AG09319 (cell line): ENCODE measurements at regions not wholly inside any gene's neighbourhood (a gene's known extent, or its start where the extent isn't known, plus 50 kb on each side); places are given as distances from the start of the nearest gene placed in this dataset.

Experiments
- DNase-seq: peaks from one replicate; pipeline ENCODE4 v3.0.0-alpha.2; 2010; ENCODE audit warnings: low read depth; ENCODE audit errors: extremely low read depth
- TF ChIP-seq, protein P1 (sequence below): IDR thresholded peaks from 2 replicates; pipeline ENCODE4 v1.5.1; 2011; ENCODE audit warnings: low read depth, mild to moderate bottlenecking, inconsistent platforms, low read length, moderate library complexity

- TF ChIP-seq, protein P1, sequence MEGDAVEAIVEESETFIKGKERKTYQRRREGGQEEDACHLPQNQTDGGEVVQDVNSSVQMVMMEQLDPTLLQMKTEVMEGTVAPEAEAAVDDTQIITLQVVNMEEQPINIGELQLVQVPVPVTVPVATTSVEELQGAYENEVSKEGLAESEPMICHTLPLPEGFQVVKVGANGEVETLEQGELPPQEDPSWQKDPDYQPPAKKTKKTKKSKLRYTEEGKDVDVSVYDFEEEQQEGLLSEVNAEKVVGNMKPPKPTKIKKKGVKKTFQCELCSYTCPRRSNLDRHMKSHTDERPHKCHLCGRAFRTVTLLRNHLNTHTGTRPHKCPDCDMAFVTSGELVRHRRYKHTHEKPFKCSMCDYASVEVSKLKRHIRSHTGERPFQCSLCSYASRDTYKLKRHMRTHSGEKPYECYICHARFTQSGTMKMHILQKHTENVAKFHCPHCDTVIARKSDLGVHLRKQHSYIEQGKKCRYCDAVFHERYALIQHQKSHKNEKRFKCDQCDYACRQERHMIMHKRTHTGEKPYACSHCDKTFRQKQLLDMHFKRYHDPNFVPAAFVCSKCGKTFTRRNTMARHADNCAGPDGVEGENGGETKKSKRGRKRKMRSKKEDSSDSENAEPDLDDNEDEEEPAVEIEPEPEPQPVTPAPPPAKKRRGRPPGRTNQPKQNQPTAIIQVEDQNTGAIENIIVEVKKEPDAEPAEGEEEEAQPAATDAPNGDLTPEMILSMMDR, result no peak
- DNase-seq, result no peak
Measured at GRCh38 chr5:108678091-108678490, 69.6 kb upstream of the FER start.

GRCh38 chr5:108675736-108676135 is 72.0 kb upstream of the FER start:
- TF ChIP-seq, protein P1, result no peak
- no peak for DNase-seq

GRCh38 chr5:108672639-108673038 is 75.1 kb upstream of the FER start:
- TF ChIP-seq, protein P1, result no peak
- no peak for DNase-seq

- DNase-seq, result no peak
- TF ChIP-seq, protein P1, result no peak
Measured at GRCh38 chr5:108670591-108671289, 77.0 kb upstream of the FER start.

GRCh38 chr5:108669462-108669861 is 78.2 kb upstream of the FER start:
- TF ChIP-seq, protein P1, result no peak

DNA sequence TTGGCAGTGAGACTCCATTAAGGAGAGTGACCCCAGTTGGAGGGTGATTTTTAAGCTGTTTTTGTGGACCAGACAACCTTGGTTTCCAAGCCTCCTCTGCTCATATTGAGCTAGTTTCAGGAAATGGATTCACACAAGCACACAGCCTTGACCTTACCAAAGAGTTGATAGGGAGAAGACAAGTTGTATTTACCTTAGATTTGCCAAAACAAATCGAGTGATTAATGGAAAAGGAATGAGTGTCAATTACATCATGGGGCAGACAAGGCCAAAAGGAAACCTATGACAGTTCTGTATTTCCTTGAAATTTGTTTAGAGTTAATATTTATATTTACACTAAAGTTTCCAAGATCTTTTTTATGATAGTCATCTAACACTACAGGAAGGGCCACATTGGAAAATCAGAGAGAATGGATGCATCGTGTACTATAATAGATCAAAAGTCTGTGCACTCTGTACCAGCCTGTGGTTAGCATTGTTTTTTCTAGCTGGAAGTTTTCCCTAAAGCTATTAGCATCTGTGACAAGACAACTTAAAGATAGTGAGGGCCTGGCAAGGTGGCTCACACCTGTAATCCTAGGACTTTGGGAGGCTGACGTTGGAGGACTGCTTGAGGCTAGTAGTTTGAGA is 86.0 kb upstream of the FER start:
- peak; percentile 12 for DNase-seq
- TF ChIP-seq, protein P1, result no peak

More at GRCh38 chr5:108669462-108669861, 78.2 kb upstream of the FER start:
- no peak for DNase-seq

DNA sequence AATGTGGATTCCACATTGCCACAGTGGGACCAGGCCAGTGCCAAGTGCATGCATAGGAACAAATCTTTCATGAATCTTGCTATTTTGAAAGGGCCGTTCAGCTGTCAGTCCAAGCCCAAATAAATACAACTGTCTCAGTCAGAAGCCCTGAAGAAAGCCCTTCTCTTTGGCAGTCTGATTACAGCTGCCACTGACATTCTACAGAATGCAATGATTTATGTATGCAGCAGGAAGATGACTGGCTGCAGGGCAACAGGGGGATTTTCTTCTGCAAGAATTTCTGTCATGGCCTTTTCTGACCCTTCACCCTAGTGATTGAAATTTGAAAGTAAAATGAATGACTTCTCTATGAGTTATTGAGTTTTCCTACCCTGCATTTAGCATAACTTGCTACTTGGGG is 86.7 kb upstream of the FER start:
- no peak for DNase-seq
- TF ChIP-seq, protein P1, result no peak
